ENCODE measurements at regions not wholly inside any gene's neighbourhood (a gene's known extent, or its start where the extent isn't known, plus 50 kb on each side); places are given as distances from the start of the nearest gene placed in this dataset. TPM values are rescaled to one million over a fixed set of nuclear protein-coding genes. Genes with fewer than 3 reads are reported as not detected.

DNA sequence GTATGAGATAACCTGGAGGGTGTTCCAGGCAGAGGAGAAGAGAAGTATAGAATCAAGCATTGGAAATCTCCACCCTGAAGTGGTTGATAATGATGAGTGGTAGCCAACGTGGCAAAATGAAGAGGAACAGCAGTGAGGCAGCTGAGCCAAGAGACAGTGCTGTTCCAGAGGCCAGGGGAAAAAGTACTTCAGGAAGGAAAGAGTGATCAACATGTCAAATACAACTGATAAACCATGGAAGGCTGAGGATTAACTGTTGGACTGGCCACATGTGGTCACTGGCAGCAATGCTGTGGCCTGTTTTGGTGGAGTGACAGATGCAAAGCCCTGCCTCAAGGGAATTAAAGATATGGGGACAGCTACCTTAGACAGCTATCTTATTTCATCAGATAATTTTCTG lies 51.9 kb upstream of the RMP24 start:
- DNase-seq (no peak), ATAC-seq (ENCODE audit: low read depth) (no peak)
- H3K9me3 Mint-ChIP-seq (ENCODE audit: insufficient read depth): no peaks in the 10 kb centered on the region
- intact Hi-C loops (cut with micrococcal nuclease): no loop called here
- Histone ChIP-seq H2AFZ (ENCODE audit: insufficient read depth, low read depth, low read length, poor library complexity, severe bottlenecking) (no peak overlapping the region), H3K9ac (ENCODE audit: low read length) (no peak overlapping the region), H3K27ac (ENCODE audit: low read length in 2 of 2) (no peak overlapping the region), H3K4me2 (replicated peaks; ENCODE audit: low read depth, low read length, poor library complexity, severe bottlenecking) (no peak overlapping the region), H4K20me1 (ENCODE audit: control insufficient read depth, insufficient read depth, low read length, poor library complexity, severe bottlenecking) (no peaks in the 10 kb centered on the region), H3K27me3 (replicated peaks in 1 of 4; ENCODE audit: control extremely low read depth in 1 of 4, control insufficient read depth in 3 of 4, insufficient read depth in 4 of 4, low read length in 3 of 4) (peaks cover 0 to 13% (median 4%) of the 10 kb centered on the region in 4 experiments), H3K79me2 (ENCODE audit: control insufficient read depth, insufficient read depth, low read length) (no peaks in the 10 kb centered on the region), H3K36me3 (replicated peaks in 1 of 2; ENCODE audit: control extremely low read depth in 1 of 2, control insufficient read depth in 1 of 2, extremely low read depth in 1 of 2, insufficient read depth in 2 of 2, low read length in 1 of 2) (no peaks in the 10 kb centered on the region), H3K9me3 (ENCODE audit: control extremely low read depth in 1 of 3, control insufficient read depth in 2 of 3, insufficient read depth in 1 of 3, low read length in 2 of 3) (no peaks in the 10 kb centered on the region), H3K4me3 (ENCODE audit: control extremely low read depth in 1 of 5, extremely low read depth in 1 of 5, insufficient read depth in 1 of 5, low read depth in 2 of 5, low read length in 4 of 5) (no peak overlapping the region), H3K4me1 (ENCODE audit: control insufficient read depth in 2 of 2, insufficient read depth in 2 of 2, low read length in 2 of 2) (no peaks in the 10 kb centered on the region)
- no peak for TF ChIP-seq EZH2 (IDR thresholded peaks at IDR 0.05; ENCODE audit: borderline replicate concordance, insufficient read depth, low read depth, low read length, poor library complexity, severe bottlenecking)
- TF ChIP-seq, protein P1, sequence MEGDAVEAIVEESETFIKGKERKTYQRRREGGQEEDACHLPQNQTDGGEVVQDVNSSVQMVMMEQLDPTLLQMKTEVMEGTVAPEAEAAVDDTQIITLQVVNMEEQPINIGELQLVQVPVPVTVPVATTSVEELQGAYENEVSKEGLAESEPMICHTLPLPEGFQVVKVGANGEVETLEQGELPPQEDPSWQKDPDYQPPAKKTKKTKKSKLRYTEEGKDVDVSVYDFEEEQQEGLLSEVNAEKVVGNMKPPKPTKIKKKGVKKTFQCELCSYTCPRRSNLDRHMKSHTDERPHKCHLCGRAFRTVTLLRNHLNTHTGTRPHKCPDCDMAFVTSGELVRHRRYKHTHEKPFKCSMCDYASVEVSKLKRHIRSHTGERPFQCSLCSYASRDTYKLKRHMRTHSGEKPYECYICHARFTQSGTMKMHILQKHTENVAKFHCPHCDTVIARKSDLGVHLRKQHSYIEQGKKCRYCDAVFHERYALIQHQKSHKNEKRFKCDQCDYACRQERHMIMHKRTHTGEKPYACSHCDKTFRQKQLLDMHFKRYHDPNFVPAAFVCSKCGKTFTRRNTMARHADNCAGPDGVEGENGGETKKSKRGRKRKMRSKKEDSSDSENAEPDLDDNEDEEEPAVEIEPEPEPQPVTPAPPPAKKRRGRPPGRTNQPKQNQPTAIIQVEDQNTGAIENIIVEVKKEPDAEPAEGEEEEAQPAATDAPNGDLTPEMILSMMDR (IDR thresholded peaks at IDR 0.05): no peak
- 44% methylated on average over 1 of the region's 1 CpG for WGBS (ENCODE audit: insufficient coverage)
- peaks cover 20% of the 10 kb centered on the region for H3K27me3 Mint-ChIP-seq
- H3K27ac Mint-ChIP-seq: no peak overlapping the region
- CTCF ChIA-PET: no interaction called here
- H3K4me3 Mint-ChIP-seq: no peak overlapping the region
- H3K4me1 Mint-ChIP-seq: no peaks in the 10 kb centered on the region
- POLR2A ChIA-PET: no interaction called here

Small RNA genes lying in the stretch of these regions (small RNA-seq; reads per million reads assigned to genes)
- gene MIR187 (ENCODE audit: insufficient read length, low read depth, low replicate concordance): not detected

All from B cell (primary cell).